CD14-positive monocyte (primary cell): ENCODE measurements at regions not wholly inside any gene's neighbourhood (a gene's known extent, or its start where the extent isn't known, plus 50 kb on each side); places are given as distances from the start of the nearest gene placed in this dataset.

ENCODE experiments used
- DNase-seq, 3 donors: peaks; one replicate each; pipeline ENCODE4 v3.0.0-alpha.2; 2011 to 2022
- H2AFZ ChIP-seq: 2 replicates; pipeline ENCODE4 v1.6.0; 2012; ENCODE audit warnings: mild to moderate bottlenecking, low read depth, low read length, inconsistent platforms; ENCODE audit not compliant: insufficient read depth, poor library complexity, severe bottlenecking
- H3K27ac ChIP-seq, 2 donors: 1 replicate in 1 of 2; 2 replicates in 1 of 2; pipeline ENCODE4 v1.5.1; 2012 to 2013; ENCODE audit warnings: low read length in 2 of 2, control low read depth in 1 of 2, inconsistent platforms in 1 of 2, low read depth in 1 of 2, mild to moderate bottlenecking in 1 of 2
- H3K27me3 ChIP-seq, 2 donors: one replicate each; pipeline versions ENCODE4 v1.6.0 to v1.6.1; 2011 to 2013; ENCODE audit warnings: low read length in 2 of 2; ENCODE audit not compliant: control insufficient read depth in 2 of 2, insufficient read depth in 2 of 2
- H3K36me3 ChIP-seq, 2 donors: replicated peaks in 1 of 2; 1 replicate in 1 of 2; 2 replicates in 1 of 2; pipeline versions ENCODE4 v1.5.1 to v1.6.1; 2012 to 2013; ENCODE audit warnings: low read length in 2 of 2, control low read depth in 1 of 2, inconsistent platforms in 1 of 2, mild to moderate bottlenecking in 1 of 2; ENCODE audit not compliant: insufficient read depth in 2 of 2, control insufficient read depth in 1 of 2
- H3K4me1 ChIP-seq, 2 donors: 1 replicate in 1 of 2; 2 replicates in 1 of 2; pipeline versions ENCODE4 v1.5.1 to v1.6.1; 2012 to 2013; ENCODE audit warnings: low read length in 2 of 2, control low read depth in 1 of 2, inconsistent platforms in 1 of 2, mild to moderate bottlenecking in 1 of 2, moderate library complexity in 1 of 2; ENCODE audit not compliant: insufficient read depth in 2 of 2, control insufficient read depth in 1 of 2
- H3K4me2 ChIP-seq: replicated peaks from 2 replicates; pipeline ENCODE3; 2012; ENCODE audit warnings: low read length, moderate library complexity, mild to moderate bottlenecking; ENCODE audit not compliant: poor library complexity, severe bottlenecking; ENCODE audit errors: extremely low read depth
- H3K4me3 ChIP-seq, 3 experiments: fragments of 200-600 bp in 1 of 3; sonication (generic) in 1 of 3; replicated peaks in 1 of 3; 1 replicate in 2 of 3; 2 replicates in 1 of 3; pipeline ENCODE4 v1.5.1; 2011 to 2013; ENCODE audit warnings: low read length in 3 of 3, mild to moderate bottlenecking in 3 of 3, control low read depth in 2 of 3, low read depth in 2 of 3, inconsistent platforms in 1 of 3, moderate library complexity in 1 of 3
- H3K79me2 ChIP-seq: 2 replicates; pipeline ENCODE4 v1.6.0; 2012; ENCODE audit warnings: mild to moderate bottlenecking, control low read depth, inconsistent platforms, low read length, moderate library complexity; ENCODE audit not compliant: insufficient read depth
- H3K9ac ChIP-seq: 2 replicates; pipeline ENCODE4 v1.6.0; 2017; ENCODE audit warnings: low read length, mild to moderate bottlenecking; ENCODE audit not compliant: insufficient read depth, poor library complexity, severe bottlenecking
- H3K9me3 ChIP-seq, 2 donors: replicated peaks in 1 of 2; 1 replicate in 1 of 2; 2 replicates in 1 of 2; pipeline versions ENCODE4 v1.5.1 to v1.6.1; 2012 to 2013; ENCODE audit warnings: low read length in 2 of 2, control low read depth in 1 of 2; ENCODE audit not compliant: control insufficient read depth in 1 of 2, insufficient read depth in 1 of 2
- H4K20me1 ChIP-seq: 2 replicates; pipeline ENCODE4 v1.6.0; 2012; ENCODE audit warnings: mild to moderate bottlenecking, low read length, control low read depth, moderate library complexity; ENCODE audit not compliant: insufficient read depth
- H3K27ac Mint-ChIP-seq, 7 donors: one replicate each; pipeline ENCODE4 v1.8.0; 2020; ENCODE audit warnings: mild to moderate bottlenecking in 7 of 7, mixed read lengths in 7 of 7, moderate library complexity in 6 of 7, inconsistent platforms in 2 of 7
- H3K27me3 Mint-ChIP-seq, 3 donors: one replicate each; pipeline ENCODE4 v1.8.0; 2021 to 2022; ENCODE audit warnings: low read depth in 3 of 3, mild to moderate bottlenecking in 3 of 3, mixed read lengths in 3 of 3, moderate library complexity in 3 of 3, inconsistent platforms in 1 of 3
- H3K36me3 Mint-ChIP-seq, 2 donors: one replicate each; pipeline ENCODE4 v1.8.0; 2020; ENCODE audit warnings: mixed read lengths in 2 of 2, inconsistent platforms in 1 of 2, mild to moderate bottlenecking in 1 of 2
- H3K4me1 Mint-ChIP-seq: one replicate; pipeline ENCODE4 v1.8.0; 2020; ENCODE audit warnings: mild to moderate bottlenecking, mixed read lengths
- H3K4me3 Mint-ChIP-seq, 2 donors: one replicate each; pipeline ENCODE4 v1.8.0; 2020; ENCODE audit warnings: mild to moderate bottlenecking in 2 of 2, mixed read lengths in 2 of 2, moderate library complexity in 1 of 2
- H3K9me3 Mint-ChIP-seq, 7 donors: one replicate each; pipeline ENCODE4 v1.8.0; 2020 to 2022; ENCODE audit warnings: mixed read lengths in 7 of 7, mild to moderate bottlenecking in 6 of 7, moderate library complexity in 6 of 7, inconsistent platforms in 2 of 7
- CTCF ChIP-seq: fragments of 200-600 bp; IDR thresholded peaks from one replicate; pipeline ENCODE4 v1.8.0; 2022; ENCODE audit warnings: antibody characterized with exemption, mild to moderate bottlenecking
- WGBS: methylation state at CpG from one replicate; pipeline ENCODE4 v1.1.5; 2013; ENCODE audit warnings: missing lambda C conversion rate; ENCODE audit not compliant: insufficient coverage; 5-methylcytosine and 5-hydroxymethylcytosine counted together
- intact Hi-C, 2 donors: fragments of 100-400 bp; cut with micrococcal nuclease; formaldehyde crosslinking; loops; one replicate each; pipeline versions ENCODE4 v1.15.0 to v1.15.1; 2023

GRCh38 chr10:10779511-10779910 is 238.2 kb upstream of the CELF2 start:
- Mint-ChIP-seq H3K27ac (no peak overlapping the region), H3K36me3 (peaks cover 1 to 3% of the 10 kb centered on the region in 2 donors), H3K4me1 (peaks cover 12% of the 10 kb centered on the region), H3K27me3 (peaks cover 0 to 2% (median 2%) of the 10 kb centered on the region in 3 donors), H3K9me3 (peaks cover 0 to 16% (median 9%) of the 10 kb centered on the region in 7 donors), H3K4me3 (no peak overlapping the region)
- WGBS = 33% methylated on average over 1 of the region's 3 CpGs
- DNase-seq = no peak
- no peaks in the 10 kb centered on the region for H3K4me1 ChIP-seq
- H3K9me3 ChIP-seq = peaks cover 10 to 12% of the 10 kb centered on the region in 2 donors
- no peak overlapping the region for H3K4me2 ChIP-seq
- H2AFZ ChIP-seq = no peak overlapping the region
- H3K27ac ChIP-seq = no peak overlapping the region
- no peak overlapping the region for H3K4me3 ChIP-seq
- H3K27me3 ChIP-seq = no peaks in the 10 kb centered on the region
- H3K79me2 ChIP-seq = no peaks in the 10 kb centered on the region
- H3K9ac ChIP-seq = no peak overlapping the region
- TF ChIP-seq CTCF = no peak
- intact Hi-C loops = no loop called here
- H3K36me3 ChIP-seq = no peaks in the 10 kb centered on the region
- H4K20me1 ChIP-seq = no peaks in the 10 kb centered on the region

GRCh38 chr10:10780746-10781145 is 236.9 kb upstream of the CELF2 start:
- intact Hi-C loops = no loop called here
- Mint-ChIP-seq H3K4me1 (peaks cover 20% of the 10 kb centered on the region), H3K4me3 (no peak overlapping the region), H3K27ac (no peak overlapping the region), H3K9me3 (peaks cover 0 to 16% (median 9%) of the 10 kb centered on the region in 7 donors), H3K36me3 (peaks cover 1 to 3% of the 10 kb centered on the region in 2 donors), H3K27me3 (peaks cover 0 to 2% (median 1%) of the 10 kb centered on the region in 3 donors)
- no peaks in the 10 kb centered on the region for H4K20me1 ChIP-seq
- no peak overlapping the region for H2AFZ ChIP-seq
- WGBS = no CpG with 5 or more reads among the region's 3 CpGs
- no peaks in the 10 kb centered on the region for H3K79me2 ChIP-seq
- no peak for DNase-seq
- H3K27ac ChIP-seq = no peak overlapping the region
- H3K4me3 ChIP-seq = no peak overlapping the region
- no peak overlapping the region for H3K9ac ChIP-seq
- peaks cover 9 to 10% of the 10 kb centered on the region in 2 donors for H3K4me1 ChIP-seq
- H3K27me3 ChIP-seq = no peaks in the 10 kb centered on the region
- peaks cover 10 to 12% of the 10 kb centered on the region in 2 donors for H3K9me3 ChIP-seq
- no peak overlapping the region for H3K4me2 ChIP-seq
- TF ChIP-seq CTCF = no peak
- H3K36me3 ChIP-seq = no peaks in the 10 kb centered on the region
